MM.1S (cell line): ENCODE measurements at regions not wholly inside any gene's neighbourhood (a gene's known extent, or its start where the extent isn't known, plus 50 kb on each side); places are given as distances from the start of the nearest gene placed in this dataset.

Experiments used
- DNase-seq: peaks from one replicate; pipeline ENCODE4 v3.0.0-alpha.2; 2015
- H2AFZ ChIP-seq: fragments of 300-600 bp; sonication (generic); 2 replicates; pipeline ENCODE4 v1.6.0; 2016; ENCODE audit warnings: antibody characterized with exemption, low read length
- H3F3A ChIP-seq: fragments of 300-600 bp; sonication (generic); 2 replicates; pipeline ENCODE4 v1.6.1; 2016; ENCODE audit warnings: mild to moderate bottlenecking, antibody characterized with exemption, low read length, moderate library complexity, mixed read lengths; ENCODE audit not compliant: insufficient read depth
- H3K27ac ChIP-seq: fragments of 300-600 bp; sonication (generic); 2 replicates; pipeline ENCODE4 v1.5.1; 2016; ENCODE audit warnings: mild to moderate bottlenecking, low read length
- H3K27me3 ChIP-seq: fragments of 300-600 bp; sonication (generic); replicated peaks from 2 replicates; pipeline ENCODE4 v1.6.0; 2016; ENCODE audit warnings: low read length; ENCODE audit not compliant: insufficient read depth
- H3K36me3 ChIP-seq: fragments of 300-600 bp; sonication (generic); replicated peaks from 2 replicates; pipeline ENCODE4 v1.6.1; 2016; ENCODE audit warnings: mild to moderate bottlenecking, low read length, mixed read lengths; ENCODE audit not compliant: insufficient read depth
- H3K4me1 ChIP-seq: fragments of 300-600 bp; sonication (generic); 2 replicates; pipeline ENCODE4 v1.6.1; 2016; ENCODE audit warnings: low read length, mixed read lengths
- H3K4me2 ChIP-seq: fragments of 300-600 bp; sonication (generic); 2 replicates; pipeline ENCODE4 v1.6.0; 2016; ENCODE audit warnings: low read depth, low read length
- H3K4me3 ChIP-seq: fragments of 300-600 bp; sonication (generic); 2 replicates; pipeline ENCODE4 v1.5.1; 2016; ENCODE audit warnings: low read length, mixed read lengths
- H3K79me2 ChIP-seq: fragments of 300-600 bp; sonication (generic); 2 replicates; pipeline ENCODE4 v1.6.1; 2016; ENCODE audit warnings: mixed run types, low read length, mixed read lengths
- H3K9ac ChIP-seq: fragments of 300-600 bp; sonication (generic); 2 replicates; pipeline ENCODE4 v1.6.1; 2016; ENCODE audit warnings: low read length, mixed read lengths
- H3K9me2 ChIP-seq: fragments of 300-600 bp; sonication (generic); replicated peaks from 2 replicates; pipeline ENCODE4 v1.6.1; 2016; ENCODE audit warnings: mild to moderate bottlenecking, low read length, mixed read lengths; ENCODE audit not compliant: insufficient read depth
- H3K9me3 ChIP-seq: fragments of 300-600 bp; sonication (generic); replicated peaks from 2 replicates; pipeline ENCODE4 v1.6.1; 2016; ENCODE audit warnings: mild to moderate bottlenecking, low read length, mixed read lengths; ENCODE audit not compliant: insufficient read depth
- H4K20me1 ChIP-seq: fragments of 300-600 bp; sonication (generic); 2 replicates; pipeline ENCODE4 v1.6.1; 2016; ENCODE audit warnings: mild to moderate bottlenecking, low read length, moderate library complexity, mixed read lengths; ENCODE audit not compliant: insufficient read depth
- EZH2 ChIP-seq: fragments of 300-600 bp; sonication (generic); optimal IDR thresholded peaks from 2 replicates; pipeline ENCODE3; 2017; ENCODE audit warnings: low read depth, mild to moderate bottlenecking, antibody characterized with exemption, low read length, mixed read lengths
- EZH2phosphoT487 ChIP-seq: fragments of 300-600 bp; sonication (generic); IDR thresholded peaks from 2 replicates; pipeline ENCODE4 v1.6.1; 2018; ENCODE audit warnings: antibody characterized with exemption, low read length
- TF ChIP-seq, protein P1 (sequence below): fragments of 300-600 bp; sonication (generic); IDR thresholded peaks from 2 replicates; pipeline ENCODE4 v1.5.1; 2016; ENCODE audit warnings: antibody characterized with exemption, low read length, mixed read lengths

DNA sequence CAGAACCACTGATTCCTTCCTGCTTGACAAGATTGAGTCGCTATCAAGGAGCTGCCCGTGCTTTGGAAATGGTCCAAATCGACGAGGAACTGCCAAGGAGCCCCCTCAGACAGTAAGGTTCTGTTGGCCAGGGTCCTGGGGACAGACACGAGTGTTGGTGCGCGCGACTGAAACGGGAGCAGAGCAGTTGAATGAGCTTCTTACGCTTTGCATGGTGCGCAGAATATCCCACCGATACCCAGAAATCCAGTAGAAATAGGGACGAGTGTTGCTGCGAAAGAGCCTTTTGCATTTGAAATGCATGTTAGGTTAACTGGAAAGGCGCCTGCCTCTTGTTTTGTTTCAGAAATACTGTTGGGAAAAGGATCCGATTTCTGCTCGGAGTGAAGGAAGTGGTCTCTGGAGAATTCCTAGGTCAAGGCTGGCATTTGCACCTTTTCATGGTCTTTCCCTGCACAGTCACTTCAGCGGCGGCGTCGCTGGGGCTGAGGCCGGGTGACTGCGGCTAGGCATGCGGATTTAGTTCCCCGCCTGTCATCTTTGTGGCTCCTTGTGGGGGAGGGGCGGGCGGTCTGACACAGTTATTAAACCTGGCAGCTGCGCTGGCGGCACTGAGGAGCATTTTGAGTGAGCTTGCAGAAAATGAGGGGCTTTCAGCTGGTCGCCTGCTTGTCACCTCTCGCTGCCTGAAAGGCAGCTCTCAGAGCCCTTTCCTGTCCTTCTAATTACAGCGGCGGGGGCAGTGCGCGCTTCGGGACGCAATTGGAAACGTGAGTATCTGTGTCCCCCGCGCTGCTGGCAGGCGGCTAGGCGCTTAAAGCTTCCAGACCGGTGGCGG is 51.5 kb upstream of the TRIM2 start:
- Histone ChIP-seq H3K9ac (no peak overlapping the region), H2AFZ (peak overlapping the region; percentile 61), H3K36me3 (no peaks in the 10 kb centered on the region), H3K9me3 (no peaks in the 10 kb centered on the region), H3K27me3 (0 out of 2 replicates have a peak, but pooled peaks cover 6% of the 10 kb centered on the region), H3K9me2 (no peaks in the 10 kb centered on the region), H3K79me2 (no peaks in the 10 kb centered on the region), H3K4me3 (peak overlapping the region; percentile 72), H3F3A (no peaks in the 10 kb centered on the region), H3K4me2 (peak overlapping the region; percentile 99), H3K27ac (no peak overlapping the region), H3K4me1 (no peaks in the 10 kb centered on the region), H4K20me1 (no peaks in the 10 kb centered on the region)
- DNase-seq: peak; percentile 31
- no peak for TF ChIP-seq EZH2phosphoT487
- TF ChIP-seq, protein P1, sequence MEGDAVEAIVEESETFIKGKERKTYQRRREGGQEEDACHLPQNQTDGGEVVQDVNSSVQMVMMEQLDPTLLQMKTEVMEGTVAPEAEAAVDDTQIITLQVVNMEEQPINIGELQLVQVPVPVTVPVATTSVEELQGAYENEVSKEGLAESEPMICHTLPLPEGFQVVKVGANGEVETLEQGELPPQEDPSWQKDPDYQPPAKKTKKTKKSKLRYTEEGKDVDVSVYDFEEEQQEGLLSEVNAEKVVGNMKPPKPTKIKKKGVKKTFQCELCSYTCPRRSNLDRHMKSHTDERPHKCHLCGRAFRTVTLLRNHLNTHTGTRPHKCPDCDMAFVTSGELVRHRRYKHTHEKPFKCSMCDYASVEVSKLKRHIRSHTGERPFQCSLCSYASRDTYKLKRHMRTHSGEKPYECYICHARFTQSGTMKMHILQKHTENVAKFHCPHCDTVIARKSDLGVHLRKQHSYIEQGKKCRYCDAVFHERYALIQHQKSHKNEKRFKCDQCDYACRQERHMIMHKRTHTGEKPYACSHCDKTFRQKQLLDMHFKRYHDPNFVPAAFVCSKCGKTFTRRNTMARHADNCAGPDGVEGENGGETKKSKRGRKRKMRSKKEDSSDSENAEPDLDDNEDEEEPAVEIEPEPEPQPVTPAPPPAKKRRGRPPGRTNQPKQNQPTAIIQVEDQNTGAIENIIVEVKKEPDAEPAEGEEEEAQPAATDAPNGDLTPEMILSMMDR: no peak
- TF ChIP-seq EZH2: no peak

DNA sequence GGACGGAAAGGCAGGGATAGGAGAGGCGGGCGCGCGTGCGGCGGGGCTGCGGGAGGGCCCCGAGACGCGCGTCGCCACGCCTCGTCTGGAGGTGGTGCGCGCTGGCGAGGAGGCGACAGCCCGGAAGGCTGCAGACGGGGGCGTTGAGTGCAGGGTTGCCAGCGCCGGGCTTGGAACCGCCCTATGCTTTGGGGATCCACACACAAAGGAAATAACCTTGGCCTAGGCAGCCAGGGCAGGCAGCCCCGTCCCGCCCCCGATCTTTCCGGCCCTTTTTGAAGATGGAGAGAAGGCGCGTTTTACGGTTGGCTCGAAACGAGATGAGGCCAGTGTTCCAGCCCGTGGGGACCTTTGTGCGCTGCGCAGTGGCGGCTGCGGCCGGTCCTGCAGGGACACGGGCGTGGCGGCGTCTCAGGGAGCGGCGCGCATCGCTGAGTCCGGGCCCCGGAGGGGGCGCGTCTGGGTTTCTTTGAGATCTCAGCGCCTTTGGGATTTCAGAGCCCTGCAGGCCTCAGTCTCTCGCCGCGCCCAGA is 50.8 kb upstream of the TRIM2 start:
- Histone ChIP-seq H3K9ac (no peak overlapping the region), H2AFZ (peak overlapping the region; percentile 61), H3K4me3 (peak overlapping the region; percentile 72), H4K20me1 (no peaks in the 10 kb centered on the region), H3K4me2 (peak overlapping the region; percentile 99), H3K27ac (no peak overlapping the region), H3K79me2 (no peaks in the 10 kb centered on the region), H3F3A (no peaks in the 10 kb centered on the region), H3K36me3 (no peaks in the 10 kb centered on the region), H3K9me2 (no peaks in the 10 kb centered on the region), H3K9me3 (no peaks in the 10 kb centered on the region), H3K4me1 (no peaks in the 10 kb centered on the region), H3K27me3 (0 out of 2 replicates have a peak, but pooled peaks cover 6% of the 10 kb centered on the region)
- no peak for TF ChIP-seq EZH2
- TF ChIP-seq EZH2phosphoT487: no peak
- TF ChIP-seq, protein P1: no peak
- DNase-seq: peak; percentile 54

DNA sequence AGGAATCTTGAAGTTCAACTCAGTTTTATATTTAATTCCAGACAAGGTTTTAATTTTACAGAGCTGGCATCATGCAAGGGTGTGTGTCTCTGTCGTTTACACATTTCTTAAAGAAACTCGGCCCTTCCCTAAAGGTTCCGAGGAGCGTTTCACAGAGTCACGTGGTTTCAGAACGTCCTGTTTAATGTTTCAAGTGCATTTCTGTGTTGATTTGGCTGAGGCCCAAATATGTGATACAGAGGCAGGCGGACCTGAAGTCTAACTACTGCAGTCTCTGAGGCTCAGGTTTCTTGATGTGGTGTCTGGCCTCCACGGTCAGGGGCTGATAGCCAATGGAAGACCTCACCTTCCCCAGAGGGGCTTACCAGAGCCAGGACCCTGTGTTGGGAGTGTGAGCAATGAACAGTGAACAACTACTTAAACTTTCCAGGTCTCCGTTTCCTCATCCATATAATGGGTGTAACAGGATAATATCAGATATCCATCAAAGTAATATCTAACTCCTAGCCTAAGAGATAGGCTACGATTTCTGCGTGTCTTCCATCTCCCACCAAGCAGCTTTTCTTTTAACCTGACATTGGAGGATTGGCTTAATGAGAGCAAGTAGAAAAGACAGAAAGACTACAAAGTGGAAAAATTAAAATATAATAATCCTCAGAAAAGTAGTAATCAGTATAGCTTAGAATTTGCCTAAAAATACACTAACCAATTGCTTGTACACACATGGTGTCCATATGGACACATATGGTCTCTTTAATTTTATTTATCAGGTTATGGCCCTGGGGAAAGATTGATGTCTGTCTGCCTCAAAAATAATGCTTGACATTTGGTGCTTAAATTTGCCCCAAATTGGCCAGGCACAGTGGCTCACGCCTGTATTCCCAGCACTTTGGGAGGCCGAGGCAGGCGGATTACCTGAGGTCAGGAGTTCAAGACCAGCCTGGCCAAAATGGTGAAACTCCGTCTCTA is 50.0 kb upstream of the TRIM2 start:
- H3F3A ChIP-seq: no peaks in the 10 kb centered on the region
- peak overlapping the region; percentile 99; the same call in 1 of the 2 replicates for H3K4me2 ChIP-seq
- H2AFZ ChIP-seq: peak overlapping the region; percentile 61; the same call in 1 of the 2 replicates
- no peaks in the 10 kb centered on the region for H3K4me1 ChIP-seq
- peak overlapping the region; percentile 72; the same call in 1 of the 2 replicates for H3K4me3 ChIP-seq
- no peak overlapping the region for H3K9ac ChIP-seq
- H3K27me3 ChIP-seq: 0 out of 2 replicates have a peak, but pooled peaks cover 6% of the 10 kb centered on the region
- H3K36me3 ChIP-seq: no peaks in the 10 kb centered on the region
- TF ChIP-seq EZH2phosphoT487: no peak
- TF ChIP-seq, protein P1: no peak
- no peak for TF ChIP-seq EZH2
- no peaks in the 10 kb centered on the region for H3K9me2 ChIP-seq
- H4K20me1 ChIP-seq: no peaks in the 10 kb centered on the region
- no peak overlapping the region for H3K27ac ChIP-seq
- DNase-seq: no peak
- no peaks in the 10 kb centered on the region for H3K79me2 ChIP-seq
- no peaks in the 10 kb centered on the region for H3K9me3 ChIP-seq
